Adipocyte (in vitro differentiated cells): ENCODE measurements at regions not wholly inside any gene's neighbourhood (a gene's known extent, or its start where the extent isn't known, plus 50 kb on each side); places are given as distances from the start of the nearest gene placed in this dataset.
"Not testable (repeated sequence)": the region's sequence is repeated elsewhere in the genome, so short reads cannot be mapped to it uniquely, and the experiment has no call there.

ENCODE experiments used
- DNase-seq: peaks from one replicate; pipeline ENCODE4 v3.0.0-alpha.2; 2015; ENCODE audit warnings: low read depth
- H3K27me3 ChIP-seq: replicated peaks from 2 replicates; pipeline ENCODE4 v1.7.0; 2013; ENCODE audit warnings: mild to moderate bottlenecking, low read length, moderate library complexity; ENCODE audit not compliant: control insufficient read depth, insufficient read depth
- H3K36me3 ChIP-seq: 2 replicates; pipeline ENCODE4 v1.7.0; 2013; ENCODE audit warnings: low read length, mild to moderate bottlenecking, moderate library complexity; ENCODE audit not compliant: control insufficient read depth, insufficient read depth, severe bottlenecking
- H3K4me1 ChIP-seq: 2 replicates; pipeline ENCODE4 v1.7.0; 2013; ENCODE audit warnings: mild to moderate bottlenecking, low read length, moderate library complexity; ENCODE audit not compliant: control insufficient read depth, insufficient read depth
- H3K4me3 ChIP-seq: 2 replicates; pipeline ENCODE4 v1.7.0; 2013; ENCODE audit warnings: mild to moderate bottlenecking, low read length, moderate library complexity
- H3K9ac ChIP-seq: 2 replicates; pipeline ENCODE4 v1.7.0; 2013; ENCODE audit warnings: mild to moderate bottlenecking, low read length, moderate library complexity
- H3K9me3 ChIP-seq: 2 replicates; pipeline ENCODE4 v1.7.0; 2013; ENCODE audit warnings: mild to moderate bottlenecking, low read length, moderate library complexity; ENCODE audit not compliant: control insufficient read depth

DNA sequence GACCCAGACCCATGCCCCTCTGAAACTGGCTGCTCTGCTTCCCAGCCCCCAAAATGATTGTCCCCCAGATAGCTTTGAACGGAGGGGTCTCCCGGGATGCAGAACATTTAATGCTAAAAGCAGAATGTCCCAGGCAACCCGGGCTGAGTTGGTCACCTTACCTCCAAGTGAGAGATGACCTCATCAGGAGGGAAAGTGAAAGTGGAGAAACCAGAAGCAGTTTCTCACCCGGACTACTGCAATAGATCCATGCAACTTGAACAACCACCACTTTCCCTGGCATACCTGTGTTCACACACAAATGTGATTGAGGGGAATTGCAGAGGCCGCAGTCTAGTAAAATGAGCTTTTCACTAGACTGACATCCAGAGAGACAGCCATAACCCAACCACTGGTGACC is 75.3 kb upstream of the NPAS2 start:
- Histone ChIP-seq H3K36me3 (no peaks in the 10 kb centered on the region), H3K27me3 (no peaks in the 10 kb centered on the region), H3K9ac (no peak overlapping the region), H3K4me1 (peaks cover 37% of the 10 kb centered on the region), H3K4me3 (no peak overlapping the region), H3K9me3 (no peaks in the 10 kb centered on the region)
- no peak for DNase-seq

DNA sequence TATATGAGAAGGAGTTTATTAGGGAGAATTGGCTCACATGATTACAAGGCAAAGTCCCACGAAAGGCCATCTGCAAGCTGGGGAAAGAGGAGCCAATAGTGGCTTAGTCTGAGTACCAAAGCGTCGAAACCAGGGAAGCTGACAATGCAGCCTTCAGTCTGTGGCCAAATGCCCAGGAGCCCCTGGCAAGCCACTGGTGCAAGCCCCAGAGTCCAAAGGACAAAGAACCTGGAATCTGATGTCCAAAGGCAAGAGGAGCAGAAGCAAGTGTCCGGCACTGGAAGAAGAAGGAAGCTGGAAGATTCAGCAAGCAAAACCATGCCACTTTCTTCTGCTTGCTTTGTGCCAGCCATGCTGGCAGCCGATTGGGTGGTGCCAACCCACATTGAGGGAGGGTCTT is 74.3 kb upstream of the NPAS2 start:
- Histone ChIP-seq H3K9me3 (peaks cover 8% of the 10 kb centered on the region), H3K36me3 (no peaks in the 10 kb centered on the region), H3K4me3 (no peak overlapping the region), H3K9ac (no peak overlapping the region), H3K27me3 (no peaks in the 10 kb centered on the region), H3K4me1 (peaks cover 37% of the 10 kb centered on the region)
- no peak for DNase-seq

DNA sequence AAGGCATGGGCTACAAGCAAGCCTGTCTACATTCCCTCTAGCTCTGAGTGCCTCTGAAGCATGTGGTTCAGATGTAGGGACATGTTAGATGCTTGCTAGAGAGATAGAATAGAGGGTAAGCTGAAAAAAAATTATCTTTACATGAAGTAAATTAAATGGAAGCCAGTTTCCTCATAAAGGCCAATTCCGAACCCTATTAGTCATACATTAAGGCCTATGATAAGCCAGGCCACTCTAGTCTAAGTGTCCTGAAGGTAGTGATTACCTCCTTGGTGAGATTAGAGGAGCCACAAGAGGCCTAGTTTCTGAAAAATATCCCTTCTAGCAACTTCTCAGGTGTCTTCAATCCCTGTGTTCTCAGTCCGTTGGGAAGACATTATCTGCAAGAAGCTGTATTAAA is 72.4 kb upstream of the NPAS2 start:
- Histone ChIP-seq H3K9me3 (peaks cover 8% of the 10 kb centered on the region), H3K36me3 (no peaks in the 10 kb centered on the region), H3K4me3 (no peak overlapping the region), H3K9ac (no peak overlapping the region), H3K4me1 (peaks cover 38% of the 10 kb centered on the region), H3K27me3 (no peaks in the 10 kb centered on the region)
- DNase-seq: peak; percentile 42

DNA sequence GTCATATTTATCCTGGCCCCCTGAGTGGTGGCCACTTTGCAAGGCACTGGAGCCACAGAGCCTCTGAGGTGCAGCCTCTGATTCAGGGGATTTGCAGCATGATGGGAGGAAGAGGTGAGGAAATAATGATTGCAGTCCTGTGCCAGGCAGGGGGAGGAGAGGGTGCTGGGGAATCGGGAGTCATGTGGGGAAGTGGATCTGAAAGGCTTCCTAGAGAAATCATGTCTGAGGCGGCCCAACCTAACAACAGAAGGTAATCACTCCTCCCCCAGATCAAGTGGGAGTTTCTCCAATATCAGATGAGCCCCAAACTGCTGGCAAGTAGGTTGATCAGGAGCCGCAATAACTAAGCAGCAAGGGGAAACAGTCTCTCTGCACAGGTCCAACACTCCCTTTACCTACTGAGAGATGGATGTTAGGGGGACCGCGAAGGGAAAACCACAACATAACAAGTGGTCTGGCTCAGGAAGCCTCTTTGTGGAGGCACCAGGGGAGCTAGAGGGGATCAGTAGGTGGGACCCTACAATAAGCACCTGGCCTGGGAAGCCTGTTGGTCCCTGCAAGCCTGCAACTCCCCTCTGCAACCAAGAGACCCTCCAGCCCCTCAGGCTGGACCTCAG is 71.8 kb upstream of the NPAS2 start:
- H3K27me3 ChIP-seq: no peaks in the 10 kb centered on the region
- peaks cover 8% of the 10 kb centered on the region for H3K9me3 ChIP-seq
- H3K9ac ChIP-seq: peak overlapping the region; percentile 23
- H3K4me3 ChIP-seq: no peak overlapping the region
- no peaks in the 10 kb centered on the region for H3K36me3 ChIP-seq
- no peak for DNase-seq
- H3K4me1 ChIP-seq: peaks cover 37% of the 10 kb centered on the region

DNA sequence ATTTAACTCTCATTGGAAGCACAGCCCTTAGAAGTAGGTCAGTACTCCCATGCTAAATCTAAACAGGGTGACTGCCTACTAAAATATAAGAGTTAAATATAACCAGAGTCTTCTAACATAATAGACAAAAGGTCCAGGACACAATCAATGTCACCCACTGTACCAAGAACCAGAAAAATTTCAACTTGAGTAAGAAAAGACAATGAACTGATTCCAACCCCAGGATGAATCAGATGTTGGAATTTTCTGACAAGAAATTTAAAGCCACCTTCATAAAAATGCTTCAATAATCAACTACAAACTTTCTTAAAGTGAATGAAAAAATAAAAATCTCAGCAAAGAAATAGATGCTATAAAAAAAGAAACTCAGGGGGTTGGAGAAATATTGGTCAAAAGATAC is 71.3 kb upstream of the NPAS2 start:
- Histone ChIP-seq H3K9ac (peak overlapping the region; percentile 23), H3K9me3 (peaks cover 8% of the 10 kb centered on the region), H3K27me3 (no peaks in the 10 kb centered on the region), H3K36me3 (no peaks in the 10 kb centered on the region), H3K4me1 (peaks cover 37% of the 10 kb centered on the region), H3K4me3 (no peak overlapping the region)
- DNase-seq: no peak

DNA sequence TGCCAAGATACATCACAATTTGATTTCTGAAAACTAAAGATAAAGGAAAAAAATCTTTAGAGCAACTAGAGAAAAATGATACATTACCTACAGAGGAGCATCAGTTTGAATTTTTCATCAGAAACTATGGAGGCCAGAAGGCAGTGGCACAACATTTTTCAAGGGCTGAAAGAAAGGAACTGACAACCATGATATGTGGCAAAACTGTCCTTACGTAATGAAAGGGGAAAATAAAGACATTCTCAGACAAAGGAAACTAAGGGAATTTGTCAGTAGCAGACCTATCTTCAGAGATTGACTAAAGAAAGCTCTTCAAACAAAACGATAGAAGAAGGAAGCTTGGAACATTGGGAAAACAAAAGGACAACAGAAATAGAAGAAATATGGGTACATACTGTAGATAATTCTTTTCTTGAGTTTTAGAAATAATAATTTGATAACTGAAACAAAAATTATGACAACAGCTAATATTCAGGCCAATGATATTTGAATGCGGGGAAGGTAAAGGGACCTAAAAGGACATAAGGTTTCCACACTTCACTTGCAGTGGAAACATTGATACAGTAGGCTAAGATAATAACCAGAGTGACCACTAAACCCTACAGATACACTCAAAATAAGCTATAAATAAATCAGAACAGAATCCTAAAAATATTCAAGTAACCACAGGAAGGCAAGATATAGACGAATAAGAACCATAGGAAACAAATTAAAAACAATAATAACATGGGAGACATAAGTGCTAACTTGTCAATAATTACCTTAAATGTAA is 70.0 kb upstream of the NPAS2 start:
- Histone ChIP-seq H3K27me3 (no peaks in the 10 kb centered on the region), H3K9me3 (peaks cover 8% of the 10 kb centered on the region), H3K36me3 (no peaks in the 10 kb centered on the region), H3K4me3 (no peak overlapping the region), H3K9ac (no peak overlapping the region), H3K4me1 (peaks cover 46% of the 10 kb centered on the region)
- no peak for DNase-seq

DNA sequence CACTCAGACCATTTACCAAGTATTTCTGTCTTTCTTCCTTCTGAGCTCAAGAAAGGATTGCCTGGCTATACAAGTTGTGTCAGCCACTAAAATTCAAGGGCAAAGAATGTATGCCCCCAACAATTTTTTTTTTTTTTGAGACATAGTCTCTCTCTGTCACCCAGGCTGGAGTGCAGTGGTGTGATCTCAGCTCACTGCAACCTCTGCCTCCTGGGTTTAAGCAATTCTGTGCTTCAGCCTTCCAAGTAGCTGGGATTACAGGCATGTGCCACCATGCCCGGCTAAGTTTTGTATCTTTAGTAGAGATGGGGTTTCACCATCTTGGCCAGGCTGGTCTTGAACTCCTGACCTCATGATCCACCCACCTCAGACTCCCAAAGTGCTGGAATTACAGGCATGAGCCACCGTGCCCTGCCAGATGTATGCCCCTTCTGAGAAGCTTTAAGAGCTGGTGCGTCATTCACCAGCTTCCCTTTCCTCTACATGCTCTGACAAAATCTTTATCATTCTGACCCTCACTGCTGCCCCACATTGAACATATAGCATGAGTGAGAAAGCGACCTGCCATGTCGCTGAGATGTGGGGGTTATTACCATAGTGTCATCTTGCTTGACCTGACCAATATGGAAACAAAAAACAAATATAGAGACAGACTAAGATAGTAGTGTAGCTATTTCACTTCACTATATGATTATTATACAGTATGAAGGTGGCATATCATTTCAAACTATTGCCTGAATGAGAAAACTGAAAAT is 67.9 kb upstream of the NPAS2 start:
- not testable (repeated sequence) for DNase-seq, H3K9me3 ChIP-seq, H3K27me3 ChIP-seq, H3K36me3 ChIP-seq, H3K4me3 ChIP-seq, H3K9ac ChIP-seq
- peaks cover 52% of the 10 kb centered on the region for H3K4me1 ChIP-seq

DNA sequence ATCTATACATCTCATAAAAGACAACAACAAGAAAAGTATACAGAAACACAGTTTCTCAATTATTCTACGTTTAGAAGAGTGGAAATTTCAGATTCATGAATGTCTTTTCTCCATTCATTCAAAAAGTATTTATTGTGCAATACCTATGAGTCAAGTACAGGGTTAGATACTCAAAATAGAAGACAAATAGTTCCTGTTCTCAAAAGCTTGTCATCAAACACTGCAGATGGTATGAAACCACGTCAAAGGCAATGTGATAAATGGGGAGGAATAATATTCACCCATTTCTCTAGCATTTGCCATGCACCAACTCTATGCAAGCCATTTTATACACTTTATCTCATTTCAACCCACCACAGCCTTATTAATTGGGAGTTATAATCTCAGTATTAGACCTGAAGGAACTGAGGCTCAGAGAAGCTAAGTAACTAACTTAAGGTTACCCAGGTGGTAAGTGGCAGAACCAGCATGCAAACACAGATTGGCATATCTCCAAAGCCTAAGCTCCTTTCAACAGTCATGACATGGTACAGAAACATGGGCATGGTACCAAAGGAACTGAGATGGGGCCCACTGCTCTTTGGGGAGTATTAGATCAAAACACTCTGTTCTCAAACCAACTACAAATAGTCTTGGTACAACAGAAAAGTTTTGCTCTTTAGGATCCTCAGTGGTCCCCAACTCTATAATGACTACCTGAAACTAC is 67.2 kb upstream of the NPAS2 start:
- H3K27me3 ChIP-seq: no peaks in the 10 kb centered on the region
- H3K4me3 ChIP-seq: peak overlapping the region; percentile 9
- no peaks in the 10 kb centered on the region for H3K36me3 ChIP-seq
- DNase-seq: peak; percentile 94
- peaks cover 52% of the 10 kb centered on the region for H3K4me1 ChIP-seq
- H3K9ac ChIP-seq: no peak overlapping the region
- H3K9me3 ChIP-seq: peaks cover 8% of the 10 kb centered on the region

DNA sequence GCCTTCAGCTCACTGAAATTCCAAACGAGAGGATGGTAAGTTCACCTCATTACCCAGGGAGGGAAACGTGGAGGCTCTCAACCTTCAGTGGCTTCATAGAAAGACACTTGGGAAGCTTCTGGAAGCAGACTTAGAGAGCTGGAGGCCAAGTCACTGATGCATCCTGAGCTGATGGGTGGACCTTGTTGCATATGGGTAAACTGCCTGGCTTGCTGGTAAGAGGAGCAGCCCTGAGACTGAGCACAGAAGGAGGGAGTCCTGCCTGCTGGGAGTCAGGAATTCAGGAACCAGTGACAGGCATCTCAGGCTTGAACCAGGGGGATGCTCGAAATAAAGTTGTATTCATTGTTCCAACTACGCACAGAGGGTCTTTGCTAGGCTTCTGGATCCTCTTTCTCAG is 66.5 kb upstream of the NPAS2 start:
- DNase-seq: no peak
- peaks cover 8% of the 10 kb centered on the region for H3K9me3 ChIP-seq

DNA sequence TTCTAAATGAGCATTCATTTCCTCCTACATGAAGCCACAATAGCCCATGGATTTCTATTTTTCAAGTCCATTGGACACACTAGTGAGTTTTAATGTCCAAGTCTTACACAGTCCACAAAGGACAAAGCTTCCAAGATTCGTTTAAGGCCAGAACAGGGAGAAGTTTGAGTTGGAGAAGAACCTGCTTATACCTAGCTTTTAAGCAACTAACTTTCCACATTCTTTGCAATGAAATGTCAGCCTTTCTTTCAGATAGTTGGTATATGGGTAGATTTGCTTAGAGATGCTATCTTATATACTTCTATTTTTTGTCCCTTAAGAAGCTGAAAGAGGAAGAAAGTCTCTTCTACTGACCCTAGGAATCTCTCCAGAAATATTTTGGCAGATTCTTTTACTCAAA is 66.1 kb upstream of the NPAS2 start:
- Histone ChIP-seq H3K4me1 (peaks cover 46% of the 10 kb centered on the region), H3K4me3 (no peak overlapping the region), H3K9me3 (peaks cover 8% of the 10 kb centered on the region), H3K9ac (no peak overlapping the region), H3K36me3 (no peaks in the 10 kb centered on the region), H3K27me3 (no peaks in the 10 kb centered on the region)
- no peak for DNase-seq

More for the DNA sequence above, 66.5 kb upstream of the NPAS2 start:
- Histone ChIP-seq H3K9ac (no peak overlapping the region), H3K36me3 (no peaks in the 10 kb centered on the region), H3K27me3 (no peaks in the 10 kb centered on the region), H3K4me1 (peaks cover 48% of the 10 kb centered on the region), H3K4me3 (no peak overlapping the region)

DNA sequence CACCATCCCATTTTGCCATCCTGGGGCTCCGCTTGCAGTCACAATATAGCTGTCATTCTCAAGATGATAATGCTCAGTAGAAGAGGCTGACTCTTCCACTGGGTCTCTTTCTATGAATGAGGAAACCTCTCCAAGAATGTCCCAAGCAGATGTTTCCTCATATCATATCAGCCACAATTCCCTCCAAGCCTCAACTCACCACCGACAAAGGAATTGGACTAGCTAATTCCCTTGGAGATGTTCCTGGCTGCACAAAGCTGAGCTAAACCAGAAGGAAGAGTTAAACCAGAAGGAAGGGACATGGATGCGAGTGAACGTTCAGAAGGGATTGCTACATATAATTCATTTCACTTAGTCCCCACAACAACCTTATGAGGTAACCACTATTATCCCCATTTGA is 65.0 kb upstream of the NPAS2 start:
- peaks cover 7% of the 10 kb centered on the region for H3K9me3 ChIP-seq
- no peak overlapping the region for H3K9ac ChIP-seq
- H3K4me1 ChIP-seq: peaks cover 52% of the 10 kb centered on the region
- no peak for DNase-seq
- H3K36me3 ChIP-seq: no peaks in the 10 kb centered on the region
- H3K27me3 ChIP-seq: no peaks in the 10 kb centered on the region
- H3K4me3 ChIP-seq: no peak overlapping the region
